ENCODE measurements at regions not wholly inside any gene's neighbourhood (a gene's known extent, or its start where the extent isn't known, plus 50 kb on each side); places are given as distances from the start of the nearest gene placed in this dataset.

GRCh38 chr15:39486621-39487457, 94.0 kb upstream of the THBS1 start:
- no peak for DNase-seq
- in situ Hi-C loops (cut with MboI), result no loop called here
- H2AFZ ChIP-seq, result no peak overlapping the region
- WGBS, 2 experiments (ENCODE audit: low coverage in 1 of 2, low lambda C conversion rate in 2 of 2, missing lambda C conversion rate in 2 of 2), result 73 to 81% methylated on average over 4 of the region's 4 CpGs
- no peaks in the 10 kb centered on the region for H3K9me3 ChIP-seq (ENCODE audit: low read depth)
- H3K9me2 ChIP-seq (ENCODE audit: insufficient read depth), result no peaks in the 10 kb centered on the region
- no peaks in the 10 kb centered on the region for H3K79me2 ChIP-seq (ENCODE audit: insufficient read depth)
- no peaks in the 10 kb centered on the region for H4K20me1 ChIP-seq (ENCODE audit: insufficient read depth)
- no peak overlapping the region for H3K4me2 ChIP-seq (ENCODE audit: unreplicated experiment)
- H3K27me3 ChIP-seq (replicated peaks; ENCODE audit: insufficient read depth), result no peaks in the 10 kb centered on the region
- no peak overlapping the region for H3K27ac ChIP-seq
- no peaks in the 10 kb centered on the region for H3F3A ChIP-seq (ENCODE audit: insufficient read depth)
- H3K4me1 ChIP-seq (ENCODE audit: insufficient read depth), result no peaks in the 10 kb centered on the region
- no peaks in the 10 kb centered on the region for H3K36me3 ChIP-seq (ENCODE audit: low read depth)
- H3K4me3 ChIP-seq, result no peak overlapping the region
- TF ChIP-seq EZH2 (IDR thresholded peaks at IDR 0.05; ENCODE audit: insufficient read depth, poor library complexity, severe bottlenecking) (no peak), EZH2phosphoT487 (IDR thresholded peaks at IDR 0.05; ENCODE audit: insufficient read depth, low read depth) (no peak)
- H3K9ac ChIP-seq, result no peak overlapping the region

- Histone ChIP-seq H3K27ac (no peak overlapping the region), H2AFZ (no peak overlapping the region), H3K36me3 (ENCODE audit: low read depth) (no peaks in the 10 kb centered on the region), H3K4me1 (ENCODE audit: insufficient read depth) (no peaks in the 10 kb centered on the region), H3K79me2 (ENCODE audit: insufficient read depth) (no peaks in the 10 kb centered on the region), H3K9me2 (ENCODE audit: insufficient read depth) (no peaks in the 10 kb centered on the region), H3F3A (ENCODE audit: insufficient read depth) (no peaks in the 10 kb centered on the region), H3K4me2 (ENCODE audit: unreplicated experiment) (no peak overlapping the region), H3K9ac (no peak overlapping the region), H4K20me1 (ENCODE audit: insufficient read depth) (no peaks in the 10 kb centered on the region), H3K4me3 (no peak overlapping the region), H3K27me3 (replicated peaks; ENCODE audit: insufficient read depth) (no peaks in the 10 kb centered on the region), H3K9me3 (ENCODE audit: low read depth) (no peaks in the 10 kb centered on the region)
- in situ Hi-C loops (cut with MboI), result no loop called here
- DNase-seq, result no peak
- TF ChIP-seq EZH2phosphoT487 (IDR thresholded peaks at IDR 0.05; ENCODE audit: insufficient read depth, low read depth), result no peak
- TF ChIP-seq EZH2 (IDR thresholded peaks at IDR 0.05; ENCODE audit: insufficient read depth, poor library complexity, severe bottlenecking), result no peak
These were observed 93.5 kb upstream of the THBS1 start for GRCh38 chr15:39487458-39487735.

- no peak for TF ChIP-seq EZH2phosphoT487 (IDR thresholded peaks at IDR 0.05; ENCODE audit: insufficient read depth, low read depth)
- TF ChIP-seq EZH2 (IDR thresholded peaks at IDR 0.05; ENCODE audit: insufficient read depth, poor library complexity, severe bottlenecking), result no peak
- Histone ChIP-seq H3K4me1 (ENCODE audit: insufficient read depth) (no peaks in the 10 kb centered on the region), H3K9me2 (ENCODE audit: insufficient read depth) (no peaks in the 10 kb centered on the region), H4K20me1 (ENCODE audit: insufficient read depth) (no peaks in the 10 kb centered on the region), H3K27me3 (replicated peaks; ENCODE audit: insufficient read depth) (no peaks in the 10 kb centered on the region), H3K4me2 (ENCODE audit: unreplicated experiment) (no peak overlapping the region), H3K4me3 (no peak overlapping the region), H3K27ac (no peak overlapping the region), H3K36me3 (ENCODE audit: low read depth) (no peaks in the 10 kb centered on the region), H3K9ac (no peak overlapping the region), H3K9me3 (ENCODE audit: low read depth) (no peaks in the 10 kb centered on the region), H3F3A (ENCODE audit: insufficient read depth) (no peaks in the 10 kb centered on the region), H2AFZ (no peak overlapping the region), H3K79me2 (ENCODE audit: insufficient read depth) (no peaks in the 10 kb centered on the region)
- no peak for DNase-seq
- in situ Hi-C loops (cut with MboI), result no loop called here
- 73 to 82% methylated on average over 1 of the region's 1 CpG for WGBS, 2 experiments (ENCODE audit: low coverage in 1 of 2, low lambda C conversion rate in 2 of 2, missing lambda C conversion rate in 2 of 2)
These were observed 92.4 kb upstream of the THBS1 start for GRCh38 chr15:39488516-39488915.

- WGBS, 2 experiments (ENCODE audit: low coverage in 1 of 2, low lambda C conversion rate in 2 of 2, missing lambda C conversion rate in 2 of 2), result 82 to 91% methylated on average over 1 of the region's 1 CpG
- Histone ChIP-seq H3K27ac (no peak overlapping the region), H3K27me3 (replicated peaks; ENCODE audit: insufficient read depth) (no peaks in the 10 kb centered on the region), H3K9ac (no peak overlapping the region), H4K20me1 (ENCODE audit: insufficient read depth) (no peaks in the 10 kb centered on the region), H3K9me2 (ENCODE audit: insufficient read depth) (no peaks in the 10 kb centered on the region), H3K4me2 (ENCODE audit: unreplicated experiment) (no peak overlapping the region), H3F3A (ENCODE audit: insufficient read depth) (no peaks in the 10 kb centered on the region), H3K36me3 (ENCODE audit: low read depth) (no peaks in the 10 kb centered on the region), H2AFZ (no peak overlapping the region), H3K79me2 (ENCODE audit: insufficient read depth) (no peaks in the 10 kb centered on the region), H3K4me1 (ENCODE audit: insufficient read depth) (no peaks in the 10 kb centered on the region), H3K4me3 (no peak overlapping the region), H3K9me3 (ENCODE audit: low read depth) (no peaks in the 10 kb centered on the region)
- DNase-seq, result no peak
- TF ChIP-seq EZH2 (IDR thresholded peaks at IDR 0.05; ENCODE audit: insufficient read depth, poor library complexity, severe bottlenecking), result no peak
- no peak for TF ChIP-seq EZH2phosphoT487 (IDR thresholded peaks at IDR 0.05; ENCODE audit: insufficient read depth, low read depth)
- in situ Hi-C loops (cut with MboI), result no loop called here
These were observed 91.9 kb upstream of the THBS1 start for GRCh38 chr15:39488961-39489360.
